HCT116 (cell line): ENCODE measurements at regions not wholly inside any gene's neighbourhood (a gene's known extent, or its start where the extent isn't known, plus 50 kb on each side); places are given as distances from the start of the nearest gene placed in this dataset.

ENCODE experiments used
- ATAC-seq: fragments of 200-7000 bp; cut with Tn5 transposase; 2 replicates; pipeline ENCODE4 v1.9.1; 2020; ENCODE audit warnings: mild to moderate bottlenecking, moderate library complexity
- BruUV-seq: library from RNA; stranded (reverse); fragments of 400-500 nt; replicated peaks from 2 replicates; lab custom pipeline; 2021; lab: Mats Ljungman, UMichigan
- CTCF ChIA-PET: fragments of 300-600 bp; sonication (Branson Sonifier 250); formaldehyde crosslinking; loops from one replicate; lab custom pipeline; 2021; ENCODE audit warnings: antibody characterized with exemption; lab: Charles Lee
- POLR2A ChIA-PET: fragments of 300-600, 350-600 bp; sonication (Branson Sonifier 250); formaldehyde crosslinking; loops from one replicate; lab custom pipeline; 2021; ENCODE audit warnings: antibody characterized with exemption; lab: Charles Lee
- RAD21 ChIA-PET, 2 experiments: fragments of 300-600 bp; sonication (Branson Sonifier 250); formaldehyde crosslinking; loops; one replicate each; lab custom pipeline; 2023; ENCODE audit warnings: low total read pairs in 2 of 2; ENCODE audit not compliant: uncharacterized antibody in 2 of 2, unreplicated experiment in 2 of 2, low non-redundant PET in 1 of 2; lab: Charles Lee
- DNase-seq: peaks from one replicate; pipeline ENCODE4 v3.0.0-alpha.2; 2010; ENCODE audit warnings: low read depth, low spot score
- H2AFZ ChIP-seq: fragments of 200-600 bp; shearing (Covaris generic), sonication (generic); 2 replicates; pipeline ENCODE4 v1.6.1; 2017; ENCODE audit warnings: low read depth, mixed run types, mixed read lengths, antibody characterized with exemption, low read length; ENCODE audit not compliant: poor library complexity, severe bottlenecking
- H3K27ac ChIP-seq: 2 replicates; pipeline ENCODE4 v1.5.1; 2012; ENCODE audit warnings: low read depth, low read length
- H3K27me3 ChIP-seq: fragments of 200-600 bp; sonication (generic); 2 replicates; pipeline ENCODE4 v1.6.1; 2016; ENCODE audit warnings: mixed run types, low read length, mixed read lengths; ENCODE audit not compliant: insufficient read depth
- H3K36me3 ChIP-seq, 2 experiments: fragments of 200-500 bp in 1 of 2; fragments of 200-600 bp in 1 of 2; sonication (Bioruptor generic) in 1 of 2; sonication (generic) in 1 of 2; 2 replicates each; pipeline versions ENCODE4 v1.5.1 to v1.6.1; 2014 to 2016; ENCODE audit warnings: low read length in 2 of 2, inconsistent platforms in 1 of 2, mixed read lengths in 1 of 2, mixed run types in 1 of 2; ENCODE audit not compliant: insufficient read depth in 2 of 2, control insufficient read depth in 1 of 2
- H3K4me1 ChIP-seq, 2 experiments: fragments of 200-600 bp in 1 of 2; sonication (generic) in 1 of 2; 2 replicates each; pipeline versions ENCODE4 v1.5.1 to v1.6.1; 2012 to 2017; ENCODE audit warnings: low read length in 2 of 2, inconsistent platforms in 1 of 2, mild to moderate bottlenecking in 1 of 2, mixed read lengths in 1 of 2, mixed run types in 1 of 2, moderate library complexity in 1 of 2; ENCODE audit not compliant: insufficient read depth in 2 of 2, control insufficient read depth in 1 of 2
- H3K4me2 ChIP-seq: fragments of 200-600 bp; sonication (generic); 2 replicates; pipeline ENCODE4 v1.6.1; 2017; ENCODE audit warnings: mixed run types, low read length, mixed read lengths
- H3K4me3 ChIP-seq, 2 experiments: fragments of 200-600 bp in 1 of 2; sonication (generic) in 1 of 2; replicated peaks in 1 of 2; 2 replicates each; pipeline ENCODE4 v1.5.1; 2011 to 2016; ENCODE audit warnings: low read length in 2 of 2, control low read depth in 1 of 2, low read depth in 1 of 2, mild to moderate bottlenecking in 1 of 2, mixed read lengths in 1 of 2, mixed run types in 1 of 2
- H3K79me2 ChIP-seq: fragments of 200-600 bp; sonication (generic); 2 replicates; pipeline ENCODE4 v1.6.1; 2017; ENCODE audit warnings: mild to moderate bottlenecking, mixed run types, low read length, moderate library complexity, mixed read lengths; ENCODE audit not compliant: insufficient read depth
- H3K9ac ChIP-seq: fragments of 200-600 bp; sonication (generic); 2 replicates; pipeline ENCODE4 v1.6.1; 2016; ENCODE audit warnings: low read length, mixed read lengths
- H3K9me2 ChIP-seq: fragments of 200-600 bp; sonication (generic), shearing (Covaris generic); 2 replicates; pipeline ENCODE4 v1.6.1; 2017; ENCODE audit warnings: mixed run types, mild to moderate bottlenecking, moderate library complexity; ENCODE audit not compliant: insufficient read depth
- H3K9me3 ChIP-seq, 2 experiments: fragments of 200-500 bp in 1 of 2; fragments of 200-600 bp in 1 of 2; sonication (Bioruptor generic) in 1 of 2; sonication (generic) in 1 of 2; 2 replicates each; pipeline ENCODE4 v1.6.1; 2014 to 2017; ENCODE audit warnings: low read length in 2 of 2, mixed read lengths in 2 of 2, inconsistent platforms in 1 of 2, low read depth in 1 of 2, mild to moderate bottlenecking in 1 of 2, mixed run types in 1 of 2, moderate library complexity in 1 of 2; ENCODE audit not compliant: control insufficient read depth in 1 of 2, insufficient read depth in 1 of 2
- H4K20me1 ChIP-seq: fragments of 200-600 bp; sonication (generic), shearing (Covaris generic); 2 replicates; pipeline ENCODE4 v1.6.1; 2017; ENCODE audit warnings: mixed run types, mild to moderate bottlenecking, moderate library complexity; ENCODE audit not compliant: insufficient read depth
- CBX3 ChIP-seq: IDR thresholded peaks from 2 replicates; pipeline ENCODE4 v1.6.1; 2012; ENCODE audit warnings: low read depth
- CEBPB ChIP-seq: IDR thresholded peaks from 2 replicates; pipeline ENCODE4 v1.6.1; 2012; ENCODE audit warnings: low read depth
- EZH2 ChIP-seq: fragments of 200-600 bp; sonication (generic); IDR thresholded peaks from 2 replicates; pipeline ENCODE4 v1.6.1; 2017; ENCODE audit warnings: antibody characterized with exemption, mixed run types
- EZH2phosphoT487 ChIP-seq: fragments of 200-600 bp; IDR thresholded peaks from 2 replicates; pipeline ENCODE4 v1.6.1; 2018; ENCODE audit warnings: antibody characterized with exemption, borderline replicate concordance
- POLR2A ChIP-seq: IDR thresholded peaks from 2 replicates; pipeline ENCODE4 v1.7.0; 2011; ENCODE audit warnings: borderline replicate concordance; ENCODE audit not compliant: insufficient read depth, insufficient read length; ENCODE audit errors: extremely low read depth
- RAD21 ChIP-seq: IDR thresholded peaks from 2 replicates; pipeline ENCODE4 v1.6.1; 2012; ENCODE audit warnings: low read depth, mild to moderate bottlenecking
- SRF ChIP-seq: IDR thresholded peaks from 2 replicates; pipeline ENCODE4 v1.6.1; 2012; ENCODE audit warnings: low read depth
- ZNF274 ChIP-seq: fragments of 200-500 bp; sonication (Bioruptor generic); IDR thresholded peaks from 2 replicates; pipeline ENCODE4 v1.6.1; 2014; ENCODE audit warnings: mild to moderate bottlenecking, low read depth, low read length, inconsistent platforms
- intact Hi-C: fragments of 100-400 bp; cut with micrococcal nuclease; formaldehyde crosslinking; loops from 2 replicates; pipeline ENCODE4 v1.10.0; 2022
- TF ChIP-seq, protein P1 (sequence below): IDR thresholded peaks from 2 replicates; pipeline ENCODE4 v1.6.1; 2012

DNA sequence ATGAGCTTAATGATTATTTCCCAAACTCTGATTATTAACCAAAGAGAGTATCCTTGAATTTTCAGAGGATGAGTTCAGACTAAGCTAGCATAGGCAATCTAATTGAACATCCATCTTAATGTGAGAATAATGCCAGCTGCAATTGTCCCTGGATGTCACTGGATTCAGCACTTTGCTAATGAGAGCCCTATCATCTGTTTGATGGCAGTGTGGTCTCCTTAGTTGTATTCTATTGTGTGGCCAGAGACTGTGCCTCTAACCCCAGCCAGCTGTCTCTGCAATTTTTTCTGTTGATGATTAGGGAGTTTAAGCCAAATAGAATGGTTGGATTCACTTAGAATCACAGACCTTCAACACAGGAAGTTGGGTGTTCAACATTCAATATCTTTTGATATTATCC is 1249.5 kb downstream of the FAM181B start:
- TF ChIP-seq EZH2: no peak
- TF ChIP-seq, protein P1, sequence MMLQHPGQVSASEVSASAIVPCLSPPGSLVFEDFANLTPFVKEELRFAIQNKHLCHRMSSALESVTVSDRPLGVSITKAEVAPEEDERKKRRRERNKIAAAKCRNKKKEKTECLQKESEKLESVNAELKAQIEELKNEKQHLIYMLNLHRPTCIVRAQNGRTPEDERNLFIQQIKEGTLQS: no peak
- TF ChIP-seq ZNF274: no peak
- TF ChIP-seq SRF: no peak
- TF ChIP-seq CBX3: no peak
- no peak for TF ChIP-seq RAD21
- TF ChIP-seq EZH2phosphoT487: no peak
- TF ChIP-seq, all 23 proteins: peak for 0
- Histone ChIP-seq H3K4me1 (no peaks in the 10 kb centered on the region), H3K4me3 (no peak overlapping the region), H3K9me3 (peaks cover 0 to 4% of the 10 kb centered on the region in 2 experiments; a peak in 2 of 4 replicates), H3K4me2 (no peak overlapping the region), H3K9ac (no peak overlapping the region), H3K36me3 (no peaks in the 10 kb centered on the region), H3K79me2 (no peaks in the 10 kb centered on the region), H2AFZ (no peak overlapping the region), H4K20me1 (no peaks in the 10 kb centered on the region), H3K27me3 (no peaks in the 10 kb centered on the region), H3K27ac (no peak overlapping the region), H3K9me2 (no peaks in the 10 kb centered on the region)
- BruUV-seq: no TSS peak
- CTCF ChIA-PET: no interaction called here
- RAD21 ChIA-PET: no interaction called here
- intact Hi-C loops: no loop called here
- no peak for DNase-seq
- no peak for ATAC-seq
- POLR2A ChIA-PET: no interaction called here

DNA sequence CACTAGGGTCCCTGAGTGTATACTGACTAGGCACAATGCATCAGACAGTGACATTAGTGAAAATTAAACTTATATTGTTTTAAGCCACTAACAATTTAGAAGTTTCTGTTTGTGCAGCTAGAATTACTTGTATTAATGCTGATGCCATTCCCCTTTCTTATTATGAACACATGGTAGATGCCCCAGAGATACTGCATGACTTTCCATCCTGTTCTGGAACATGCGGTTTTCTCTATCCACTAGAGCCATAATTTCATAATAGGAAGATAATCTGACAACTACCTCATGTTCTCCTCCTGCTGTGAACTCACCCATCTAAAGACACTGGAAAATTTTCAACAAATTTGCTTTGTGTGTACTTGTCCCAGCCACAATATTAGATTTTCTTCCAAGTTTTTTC is 1256.4 kb downstream of the FAM181B start:
- Histone ChIP-seq H3K9ac (no peak overlapping the region), H3K4me2 (no peak overlapping the region), H3K27me3 (no peaks in the 10 kb centered on the region), H3K4me3 (no peak overlapping the region), H3K36me3 (no peaks in the 10 kb centered on the region), H3K27ac (no peak overlapping the region), H3K4me1 (no peaks in the 10 kb centered on the region), H3K79me2 (no peaks in the 10 kb centered on the region), H3K9me3 (peaks cover 4% of the 10 kb centered on the region in 2 experiments; a peak in 2 of 4 replicates), H3K9me2 (no peaks in the 10 kb centered on the region), H4K20me1 (no peaks in the 10 kb centered on the region), H2AFZ (no peak overlapping the region)
- ChIA-PET POLR2A (no interaction called here), RAD21 (no interaction called here), CTCF (no interaction called here)
- ATAC-seq (no peak), DNase-seq (no peak)
- TF ChIP-seq CEBPB: no peak
- TF ChIP-seq CBX3: no peak
- TF ChIP-seq POLR2A: no peak
- TF ChIP-seq SRF: no peak
- intact Hi-C loops: no loop called here
- no TSS peak for BruUV-seq
